ENCODE measurements at regions not wholly inside any gene's neighbourhood (a gene's known extent, or its start where the extent isn't known, plus 50 kb on each side); places are given as distances from the start of the nearest gene placed in this dataset.

- TF ChIP-seq POLR2A (IDR thresholded peaks at IDR 0.05; ENCODE audit: low read length) (no peak), GATA1 (IDR thresholded peaks at IDR 0.05; ENCODE audit: low read depth, low read length) (no peak)
These were observed 208.1 kb downstream of the EN1 start for GRCh38 chr2:118639371-118639770.
